NCI-H2107 treated with DMSO at 0.1 percent for 48 hours (cell line): ENCODE measurements at regions not wholly inside any gene's neighbourhood (a gene's known extent, or its start where the extent isn't known, plus 50 kb on each side); places are given as distances from the start of the nearest gene placed in this dataset.

Source experiments
- DNase-seq: peaks from one replicate; lab custom pipeline; 2025; ENCODE audit not compliant: unreplicated experiment; lab: John Stamatoyannopoulos, UW

- no peak for DNase-seq
Observed at GRCh38 chr1:34405266-34405959, 228.7 kb downstream of the C1orf94 start.

GRCh38 chr1:34406377-34406776 lies 229.7 kb downstream of the C1orf94 start:
- no peak for DNase-seq

- DNase-seq: no peak
Observed at GRCh38 chr1:34406833-34407539, 230.3 kb downstream of the C1orf94 start.

- no peak for DNase-seq
Observed at GRCh38 chr1:34408011-34408410, 231.3 kb downstream of the C1orf94 start.

GRCh38 chr1:34409689-34410229 lies 233.1 kb downstream of the C1orf94 start:
- no peak for DNase-seq

GRCh38 chr1:34412598-34413370 lies 236.1 kb downstream of the C1orf94 start:
- DNase-seq: no peak

GRCh38 chr1:34415140-34415539 lies 238.4 kb downstream of the C1orf94 start:
- no peak for DNase-seq

- no peak for DNase-seq
Observed at GRCh38 chr1:34418166-34418565, 241.5 kb downstream of the C1orf94 start.

- DNase-seq: no peak
Observed at GRCh38 chr1:34419663-34420136, 243.0 kb downstream of the C1orf94 start.

GRCh38 chr1:34425046-34425445 lies 248.3 kb downstream of the C1orf94 start:
- DNase-seq: no peak

GRCh38 chr1:34425785-34426184 lies 249.1 kb downstream of the C1orf94 start:
- no peak for DNase-seq

- DNase-seq: no peak
Observed at GRCh38 chr1:34426325-34426896, 249.7 kb downstream of the C1orf94 start.

GRCh38 chr1:34427170-34427569 lies 250.5 kb downstream of the C1orf94 start:
- no peak for DNase-seq

GRCh38 chr1:34433099-34433498 lies 256.4 kb downstream of the C1orf94 start:
- DNase-seq: no peak

GRCh38 chr1:34436836-34437235 lies 260.1 kb downstream of the C1orf94 start:
- no peak for DNase-seq

GRCh38 chr1:34441259-34442069 lies 264.8 kb downstream of the C1orf94 start:
- no peak for DNase-seq

GRCh38 chr1:34444516-34444915 lies 267.8 kb downstream of the C1orf94 start:
- DNase-seq: no peak

- DNase-seq: no peak
Observed at GRCh38 chr1:34450325-34450724, 273.6 kb downstream of the C1orf94 start.

GRCh38 chr1:34452451-34452850 lies 275.7 kb downstream of the C1orf94 start:
- DNase-seq: no peak

GRCh38 chr1:34455121-34455520 lies 278.4 kb downstream of the C1orf94 start:
- no peak for DNase-seq
